HG03521 (cell line): ENCODE measurements at regions not wholly inside any gene's neighbourhood (a gene's known extent, or its start where the extent isn't known, plus 50 kb on each side); places are given as distances from the start of the nearest gene placed in this dataset.

ENCODE experiments used
- ATAC-seq: cut with Tn5 transposase; IDR thresholded peaks from one replicate; pipeline ENCODE4 v1.9.1; 2021; ENCODE audit warnings: mild to moderate bottlenecking, moderate library complexity; ENCODE audit not compliant: unreplicated experiment

- ATAC-seq, result no peak
Observed at GRCh38 chr13:78239714-78240113, 321.1 kb upstream of the EDNRB start.

- ATAC-seq, result no peak
Observed at GRCh38 chr13:78238911-78239310, 320.3 kb upstream of the EDNRB start.

DNA sequence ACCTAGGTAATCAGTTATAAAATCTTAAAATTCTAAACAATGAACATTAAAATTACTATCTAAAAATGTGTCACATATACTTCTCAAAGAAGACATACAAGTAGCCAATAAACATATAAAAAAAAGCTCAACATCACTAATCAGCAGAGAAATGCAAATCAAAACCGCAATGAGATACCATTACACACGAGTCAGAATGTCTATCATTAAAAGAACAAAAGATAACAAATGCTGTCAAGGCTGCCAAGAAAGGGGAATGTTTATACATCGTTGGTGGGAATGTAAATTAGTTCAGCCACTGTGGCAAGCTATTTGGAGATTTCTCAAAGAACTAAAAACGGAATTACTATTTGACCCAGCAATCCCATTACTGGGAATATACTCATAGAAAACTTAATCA, 310.3 kb upstream of the EDNRB start:
- ATAC-seq, result no peak

DNA sequence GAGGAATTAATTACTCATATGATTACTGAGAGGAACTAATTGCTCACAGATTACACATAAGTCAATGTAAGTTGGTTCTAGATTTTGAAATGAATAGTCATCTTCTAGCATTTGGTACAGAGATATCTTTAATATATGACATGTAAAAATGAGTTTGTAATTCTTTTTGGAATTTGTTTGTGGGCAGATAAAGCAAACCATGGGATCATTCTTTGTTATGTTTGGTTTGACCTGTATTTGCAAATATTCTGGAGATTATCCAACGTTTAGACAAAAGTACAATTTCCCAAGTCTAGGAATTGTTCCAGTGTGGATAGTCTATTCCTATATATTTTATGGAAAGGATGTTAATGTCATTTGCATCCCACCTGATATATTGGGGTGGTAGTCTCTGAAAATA, 309.6 kb upstream of the EDNRB start:
- ATAC-seq, result no peak

DNA sequence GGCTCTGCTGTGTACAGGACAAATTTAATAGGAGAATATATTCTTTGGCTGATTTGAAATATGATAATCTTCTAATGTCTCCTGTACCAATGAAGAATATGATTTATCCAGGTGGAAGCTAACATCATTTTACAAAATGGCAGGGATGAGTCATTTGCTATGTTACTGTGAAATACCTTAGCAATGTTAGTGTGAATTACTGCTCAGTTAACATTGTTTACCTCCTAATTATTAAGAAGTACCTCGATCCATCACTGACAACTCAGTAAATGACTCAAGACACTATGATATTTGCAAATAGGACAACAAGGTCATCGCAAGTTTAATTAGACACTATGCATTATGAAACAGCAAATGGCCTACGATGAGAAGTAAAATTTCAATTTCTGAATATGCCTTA, 309.1 kb upstream of the EDNRB start:
- ATAC-seq, result no peak

GRCh38 chr13:78215458-78216108, 297.0 kb upstream of the EDNRB start:
- ATAC-seq, result no peak

DNA sequence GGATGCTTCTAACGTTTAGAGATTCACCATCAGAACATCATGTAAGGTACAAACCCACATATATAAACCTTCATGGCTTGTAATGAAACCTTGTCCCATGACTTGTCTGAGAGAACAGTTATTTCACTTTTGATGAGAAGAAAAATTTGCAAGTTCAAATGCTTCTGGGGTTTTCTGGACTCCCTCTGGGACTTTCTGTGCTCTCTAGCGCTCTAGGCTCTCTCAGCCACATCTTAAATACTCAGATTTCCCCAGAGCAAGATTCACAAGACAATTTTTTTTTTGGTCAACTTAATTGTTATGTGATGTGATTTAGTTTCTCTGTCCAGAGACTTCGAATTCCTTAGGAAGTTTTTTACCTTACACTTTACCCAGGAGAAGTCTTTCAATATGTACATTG, 282.8 kb upstream of the EDNRB start:
- ATAC-seq, result no peak

DNA sequence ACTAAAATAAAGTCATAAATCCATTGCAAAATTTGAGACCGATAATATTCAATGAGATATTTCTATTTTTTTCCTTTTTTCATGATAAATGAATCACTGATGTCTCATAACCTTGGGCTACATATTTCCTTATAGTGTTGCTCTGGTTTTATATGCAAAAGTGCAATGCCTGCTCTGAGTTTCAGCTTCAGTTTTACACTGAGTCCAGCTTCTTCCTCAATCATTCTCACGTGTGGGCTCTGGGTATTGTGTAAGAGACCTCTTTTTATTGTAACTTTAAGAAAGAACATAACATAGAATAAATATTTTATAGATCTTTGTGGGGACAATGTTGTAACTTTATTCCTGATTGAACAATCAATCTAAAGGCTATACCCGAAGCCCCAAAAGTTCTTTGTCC, 280.2 kb upstream of the EDNRB start:
- no peak for ATAC-seq

DNA sequence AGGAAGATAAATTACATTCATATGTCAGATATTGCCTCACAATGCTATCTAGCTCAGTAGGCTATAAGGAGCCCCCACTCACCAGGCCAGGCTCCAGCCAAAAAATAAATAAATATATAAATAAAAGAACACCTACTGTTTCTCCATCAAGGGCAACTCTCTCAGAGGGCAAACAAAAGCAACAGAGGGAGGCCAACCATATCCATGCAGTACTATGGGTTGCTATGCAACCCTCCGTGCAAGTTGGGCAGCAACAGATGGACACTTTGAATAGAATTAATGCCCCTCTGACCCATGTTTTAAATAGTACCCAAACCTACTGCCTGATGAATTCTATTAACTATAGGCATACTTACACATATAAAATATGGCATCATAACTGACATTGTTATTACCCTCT, 279.8 kb upstream of the EDNRB start:
- ATAC-seq, result no peak

GRCh38 chr13:78197231-78197630, 278.6 kb upstream of the EDNRB start:
- ATAC-seq, result no peak

DNA sequence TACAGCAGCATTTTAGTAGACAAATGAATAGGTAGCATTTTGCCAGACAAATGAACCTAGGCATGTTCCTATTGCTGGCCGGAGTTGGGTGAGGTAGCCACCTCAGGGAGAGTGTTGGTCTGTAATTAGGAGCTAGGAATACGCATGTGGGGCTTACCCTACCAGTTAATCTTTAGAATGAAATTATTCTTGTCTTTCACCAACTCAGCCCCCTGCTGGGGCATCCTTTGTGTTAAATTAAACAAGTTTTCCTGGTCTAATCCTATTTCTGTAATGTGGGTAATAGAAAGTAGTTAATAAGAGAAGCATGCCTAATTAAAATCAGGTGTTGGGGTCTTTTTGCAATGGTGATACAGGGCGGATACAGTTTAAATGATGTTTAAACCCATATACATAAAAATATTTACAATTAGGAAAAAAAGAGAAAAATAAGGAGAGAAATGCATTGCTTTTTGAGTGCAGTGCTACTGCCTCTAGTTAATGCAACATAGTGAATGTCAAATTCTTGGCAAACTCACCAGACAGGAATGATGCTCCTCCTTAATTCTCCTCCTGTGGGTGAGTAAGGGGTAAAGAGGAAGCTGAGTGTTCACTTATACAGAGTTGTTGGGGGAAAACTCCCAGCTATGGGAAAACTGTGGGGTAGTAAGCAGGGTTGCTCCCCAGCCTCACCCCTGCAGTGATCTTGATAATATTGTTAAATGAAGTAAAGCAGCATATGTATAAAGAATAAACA, 276.4 kb upstream of the EDNRB start:
- ATAC-seq, result no peak

GRCh38 chr13:78193846-78194245, 275.2 kb upstream of the EDNRB start:
- no peak for ATAC-seq

- ATAC-seq, result no peak
Observed at GRCh38 chr13:78192716-78193115, 274.1 kb upstream of the EDNRB start.

DNA sequence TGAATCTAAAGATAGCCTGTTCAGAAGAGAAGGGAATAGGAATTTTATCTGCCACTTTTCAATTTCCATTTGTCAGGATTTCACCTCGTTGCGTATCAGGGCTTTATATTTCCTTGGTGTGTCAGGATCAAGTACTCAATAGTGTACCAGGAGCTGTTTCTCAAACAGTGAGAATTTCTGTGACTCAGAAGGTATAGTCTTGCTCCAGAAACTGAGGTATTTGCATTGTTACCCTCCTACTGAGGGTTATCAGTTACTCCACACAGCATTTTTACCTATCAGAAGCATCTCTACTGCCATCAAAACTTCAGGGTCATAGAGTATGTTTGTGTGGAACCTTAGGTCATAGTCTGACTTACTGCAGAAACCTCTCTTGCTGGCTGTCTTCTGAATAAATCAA, 271.7 kb upstream of the EDNRB start:
- no peak for ATAC-seq

DNA sequence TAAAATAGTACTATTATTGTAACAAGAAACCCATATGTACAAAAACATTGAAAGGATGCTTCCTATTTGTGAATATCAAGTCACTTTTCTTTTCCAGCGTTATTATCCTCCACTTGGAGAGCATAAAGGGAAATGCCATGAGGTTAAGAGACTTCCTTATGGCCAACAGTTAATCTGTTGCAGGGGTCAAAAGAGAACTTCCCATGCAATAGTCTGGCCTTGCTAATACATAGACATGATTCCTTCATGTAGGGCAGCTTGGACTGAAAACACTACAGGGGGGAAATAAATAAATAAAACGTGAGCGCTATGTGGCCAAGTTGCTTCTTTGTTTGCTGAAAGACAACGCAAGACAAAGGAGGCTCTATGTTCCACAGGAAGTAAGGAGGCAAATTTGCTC, 269.1 kb upstream of the EDNRB start:
- no peak for ATAC-seq

DNA sequence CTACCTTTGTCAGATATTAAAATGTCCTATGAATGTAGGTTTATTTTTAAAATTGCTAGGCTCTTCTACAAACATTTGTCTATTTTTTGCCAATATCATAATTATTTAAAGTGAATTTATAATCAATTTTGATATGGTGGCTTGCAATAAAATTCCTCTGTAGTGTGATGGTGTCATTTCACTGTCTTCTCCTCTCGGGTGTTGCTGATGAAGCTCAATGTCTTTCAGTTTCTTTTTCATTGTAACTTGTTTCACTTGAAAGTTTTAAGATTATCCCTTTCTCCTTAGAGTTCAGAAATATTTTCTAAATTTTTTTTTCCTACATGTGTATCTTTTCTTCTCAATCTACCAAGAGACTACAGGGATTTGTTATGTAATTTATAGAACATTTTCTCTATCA, 267.1 kb upstream of the EDNRB start:
- no peak for ATAC-seq

DNA sequence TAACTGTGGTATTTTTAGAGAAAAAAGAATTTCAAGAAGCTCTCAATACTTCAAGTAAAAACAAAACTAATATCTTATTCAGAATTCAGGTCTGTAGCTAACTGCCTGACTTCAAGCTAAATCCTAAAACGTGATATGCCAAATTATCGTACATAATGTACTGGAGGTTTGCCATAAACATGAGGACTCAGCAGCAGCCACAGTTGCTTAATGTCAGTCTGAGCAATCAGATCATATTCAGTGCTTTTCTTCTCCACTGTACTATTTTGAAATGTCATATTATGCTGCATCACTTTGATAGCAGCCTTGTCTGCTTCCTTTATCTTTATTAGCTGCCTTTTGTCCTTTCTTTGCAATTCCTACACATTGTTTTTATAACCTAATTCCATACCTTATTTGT, 265.1 kb upstream of the EDNRB start:
- no peak for ATAC-seq

DNA sequence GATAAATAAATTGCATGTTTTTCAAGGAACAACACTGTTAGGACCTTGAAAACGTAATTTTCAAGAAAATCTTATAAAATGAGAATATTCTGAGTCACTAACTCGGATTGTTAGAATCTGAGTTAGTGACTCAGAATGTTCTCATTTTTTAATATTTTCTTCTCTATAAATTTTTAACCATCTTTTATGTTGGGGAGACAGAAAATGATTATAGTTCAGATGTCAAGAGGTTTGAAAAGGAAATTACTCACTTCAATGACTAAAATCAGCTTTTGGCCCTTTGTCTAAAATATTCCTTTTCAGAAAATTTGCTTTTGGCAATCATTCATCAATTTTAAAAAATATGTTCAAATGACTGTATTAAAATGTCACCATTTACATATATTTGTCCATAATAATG, 264.2 kb upstream of the EDNRB start:
- ATAC-seq, result no peak

- no peak for ATAC-seq
Observed at GRCh38 chr13:78177306-78177705, 258.7 kb upstream of the EDNRB start.

GRCh38 chr13:78176880-78177279, 258.2 kb upstream of the EDNRB start:
- ATAC-seq, result no peak

GRCh38 chr13:78169386-78169785, 250.8 kb upstream of the EDNRB start:
- ATAC-seq, result no peak

- no peak for ATAC-seq
Observed at GRCh38 chr13:78168981-78169380, 250.3 kb upstream of the EDNRB start.

DNA sequence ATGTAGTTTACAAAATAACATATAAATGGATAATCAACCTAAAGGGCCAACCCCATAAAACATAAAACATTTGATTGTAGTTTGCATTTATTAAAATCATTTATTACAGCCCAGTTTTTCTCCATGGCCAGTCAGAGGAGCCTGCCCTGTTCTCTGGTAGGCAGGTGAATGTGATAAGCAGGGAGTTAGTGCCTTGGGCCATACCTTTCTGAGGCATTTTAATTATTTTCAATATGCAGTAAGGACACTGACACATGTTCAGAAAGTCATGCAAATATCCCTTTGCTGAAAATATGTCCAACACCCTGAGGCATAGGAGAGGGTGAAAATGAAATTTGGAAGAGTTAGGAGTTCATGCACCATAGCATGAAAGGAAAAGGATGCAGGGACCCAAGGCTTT, 242.6 kb upstream of the EDNRB start:
- no peak for ATAC-seq
